Tibial nerve (tissue), 3 donors: ENCODE measurements at regions not wholly inside any gene's neighbourhood (a gene's known extent, or its start where the extent isn't known, plus 50 kb on each side); places are given as distances from the start of the nearest gene placed in this dataset.

Experiments used
- POLR2A ChIP-seq, 2 donors: fragments of 450-650 bp; IDR thresholded peaks; one replicate each; pipeline ENCODE4 v1.6.1; 2017; ENCODE audit warnings: antibody characterized with exemption in 2 of 2, mild to moderate bottlenecking in 2 of 2, moderate library complexity in 2 of 2
- TF ChIP-seq, protein P1 (sequence below), 5 experiments: fragments of 200-600 bp in 3 of 5; fragments of 450-650 bp in 2 of 5; sonication (generic) in 3 of 5; IDR thresholded peaks; one replicate each; pipeline ENCODE4 v1.5.1; 2016 to 2019; ENCODE audit warnings: antibody characterized with exemption in 5 of 5, mild to moderate bottlenecking in 3 of 5, moderate library complexity in 2 of 5

DNA sequence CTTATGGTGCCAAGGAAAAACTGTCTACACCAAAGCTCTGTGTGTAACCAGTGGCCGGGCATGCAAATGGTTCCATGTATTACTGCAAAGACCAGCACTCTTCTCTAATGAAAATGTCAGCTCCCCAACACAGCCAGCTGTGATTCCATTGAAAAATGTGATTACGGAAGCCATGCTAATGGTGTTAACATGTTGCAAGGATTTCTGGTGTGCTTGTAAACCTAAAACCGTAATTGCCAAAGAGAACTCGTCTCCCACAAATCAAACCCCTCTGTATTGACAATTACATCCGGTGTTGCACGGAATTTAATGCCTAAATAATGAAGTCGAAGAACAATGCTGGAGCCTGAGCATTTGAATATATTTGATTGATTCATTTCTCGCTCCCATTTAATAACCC lies 351.7 kb downstream of the NPIPA8 start:
- no peak for TF ChIP-seq POLR2A (IDR thresholded peaks at IDR 0.05)
- TF ChIP-seq, protein P1, sequence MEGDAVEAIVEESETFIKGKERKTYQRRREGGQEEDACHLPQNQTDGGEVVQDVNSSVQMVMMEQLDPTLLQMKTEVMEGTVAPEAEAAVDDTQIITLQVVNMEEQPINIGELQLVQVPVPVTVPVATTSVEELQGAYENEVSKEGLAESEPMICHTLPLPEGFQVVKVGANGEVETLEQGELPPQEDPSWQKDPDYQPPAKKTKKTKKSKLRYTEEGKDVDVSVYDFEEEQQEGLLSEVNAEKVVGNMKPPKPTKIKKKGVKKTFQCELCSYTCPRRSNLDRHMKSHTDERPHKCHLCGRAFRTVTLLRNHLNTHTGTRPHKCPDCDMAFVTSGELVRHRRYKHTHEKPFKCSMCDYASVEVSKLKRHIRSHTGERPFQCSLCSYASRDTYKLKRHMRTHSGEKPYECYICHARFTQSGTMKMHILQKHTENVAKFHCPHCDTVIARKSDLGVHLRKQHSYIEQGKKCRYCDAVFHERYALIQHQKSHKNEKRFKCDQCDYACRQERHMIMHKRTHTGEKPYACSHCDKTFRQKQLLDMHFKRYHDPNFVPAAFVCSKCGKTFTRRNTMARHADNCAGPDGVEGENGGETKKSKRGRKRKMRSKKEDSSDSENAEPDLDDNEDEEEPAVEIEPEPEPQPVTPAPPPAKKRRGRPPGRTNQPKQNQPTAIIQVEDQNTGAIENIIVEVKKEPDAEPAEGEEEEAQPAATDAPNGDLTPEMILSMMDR (IDR thresholded peaks at IDR 0.05), result no peak
